Tongue (tissue), 1 donor: ENCODE measurements at regions not wholly inside any gene's neighbourhood (a gene's known extent, or its start where the extent isn't known, plus 50 kb on each side); places are given as distances from the start of the nearest gene placed in this dataset.

Experiments
- DNase-seq: peaks from one replicate; pipeline ENCODE4 v3.0.0-alpha.2; 2015

- DNase-seq, result no peak
These were observed 424.9 kb downstream of the INSC start for GRCh38 chr11:15539645-15540044.

- DNase-seq, result no peak
These were observed 426.4 kb downstream of the INSC start for GRCh38 chr11:15541079-15541478.

GRCh38 chr11:15544353-15544752 is 429.6 kb downstream of the INSC start:
- no peak for DNase-seq

GRCh38 chr11:15547685-15548084 is 433.0 kb downstream of the INSC start:
- DNase-seq, result no peak

GRCh38 chr11:15551901-15552851 is 437.5 kb downstream of the INSC start:
- no peak for DNase-seq

GRCh38 chr11:15555161-15555560 is 440.4 kb downstream of the INSC start:
- no peak for DNase-seq

GRCh38 chr11:15557457-15558230 is 442.9 kb downstream of the INSC start:
- DNase-seq, result no peak

GRCh38 chr11:15558513-15559181 is 443.9 kb downstream of the INSC start:
- no peak for DNase-seq

GRCh38 chr11:15560689-15561467 is 446.2 kb downstream of the INSC start:
- DNase-seq, result no peak

GRCh38 chr11:15562230-15562629 is 447.5 kb downstream of the INSC start:
- DNase-seq, result no peak

GRCh38 chr11:15563054-15563453 is 448.3 kb downstream of the INSC start:
- DNase-seq, result no peak

GRCh38 chr11:15565880-15566279 is 451.2 kb downstream of the INSC start:
- peak; percentile 34 for DNase-seq

GRCh38 chr11:15568440-15568839 is 453.7 kb downstream of the INSC start:
- no peak for DNase-seq

GRCh38 chr11:15569305-15570025 is 454.7 kb downstream of the INSC start:
- DNase-seq, result peak; percentile 81

GRCh38 chr11:15575409-15575808 is 460.7 kb downstream of the INSC start:
- no peak for DNase-seq

- no peak for DNase-seq
These were observed 462.0 kb downstream of the INSC start for GRCh38 chr11:15576769-15577168.

- no peak for DNase-seq
These were observed 462.8 kb downstream of the INSC start for GRCh38 chr11:15577519-15577918.

GRCh38 chr11:15579287-15580001 is 464.7 kb downstream of the INSC start:
- DNase-seq, result no peak

- no peak for DNase-seq
These were observed 465.5 kb downstream of the INSC start for GRCh38 chr11:15580056-15580774.

- no peak for DNase-seq
These were observed 466.0 kb downstream of the INSC start for GRCh38 chr11:15580775-15581095.
